ENCODE measurements at regions not wholly inside any gene's neighbourhood (a gene's known extent, or its start where the extent isn't known, plus 50 kb on each side); places are given as distances from the start of the nearest gene placed in this dataset.

GRCh38 chr1:184854496-184855140, 100.0 kb upstream of the EDEM3 start:
- TF ChIP-seq CTCF (conservative IDR thresholded peaks at IDR 0.05; ENCODE audit: low read depth, low read length) (no peak), EZH2phosphoT487 (IDR thresholded peaks at IDR 0.05; ENCODE audit: borderline replicate concordance, low read length) (no peak)
